ENCODE measurements at regions not wholly inside any gene's neighbourhood (a gene's known extent, or its start where the extent isn't known, plus 50 kb on each side); places are given as distances from the start of the nearest gene placed in this dataset.

GRCh38 chr10:36248304-36248981 is 606.3 kb upstream of the FZD8 start:
- H3K27me3 ChIP-seq = no peaks in the 10 kb centered on the region
- no peaks in the 10 kb centered on the region for H3K4me1 ChIP-seq
- no peaks in the 10 kb centered on the region for H3K36me3 ChIP-seq
- WGBS, 2 donors = 74 to 87% methylated on average over 5 of the region's 5 CpGs
- TF ChIP-seq CTCF (IDR thresholded peaks at IDR 0.05) = no peak
- TF ChIP-seq POLR2A (IDR thresholded peaks at IDR 0.05) = no peak
- intact Hi-C loops (cut with DNase I) = no loop called here
- H3K27ac ChIP-seq = no peak overlapping the region
- H3K4me3 ChIP-seq = no peak overlapping the region
- H3K9me3 ChIP-seq = no peaks in the 10 kb centered on the region
- DNase-seq = no peak

- Histone ChIP-seq H3K36me3 (no peaks in the 10 kb centered on the region), H3K4me3 (no peak overlapping the region), H3K27me3 (no peaks in the 10 kb centered on the region), H3K27ac (no peak overlapping the region), H3K9me3 (no peaks in the 10 kb centered on the region), H3K4me1 (no peaks in the 10 kb centered on the region)
- DNase-seq = no peak
- 63 to 67% methylated on average over 2 of the region's 2 CpGs for WGBS, 2 donors
- TF ChIP-seq CTCF (IDR thresholded peaks at IDR 0.05) = no peak
- TF ChIP-seq POLR2A (IDR thresholded peaks at IDR 0.05) = no peak
- intact Hi-C loops (cut with DNase I) = no loop called here
Observed at GRCh38 chr10:36247478-36247877, 605.4 kb upstream of the FZD8 start.

GRCh38 chr10:36236931-36237330 is 594.8 kb upstream of the FZD8 start:
- DNase-seq = no peak
- H3K9me3 ChIP-seq = peaks cover 0 to 7% (median 0%) of the 10 kb centered on the region in 3 donors
- no peak overlapping the region for H3K27ac ChIP-seq
- 27 to 43% methylated on average over 2 of the region's 2 CpGs for WGBS, 2 donors
- intact Hi-C loops (cut with DNase I) = no loop called here
- H3K4me1 ChIP-seq = no peaks in the 10 kb centered on the region
- TF ChIP-seq POLR2A (IDR thresholded peaks at IDR 0.05) = no peak
- no peak for TF ChIP-seq CTCF (IDR thresholded peaks at IDR 0.05)
- H3K4me3 ChIP-seq = no peak overlapping the region
- no peaks in the 10 kb centered on the region for H3K27me3 ChIP-seq
- no peaks in the 10 kb centered on the region for H3K36me3 ChIP-seq

GRCh38 chr10:36236341-36236740 is 594.2 kb upstream of the FZD8 start:
- H3K9me3 ChIP-seq = peaks cover 0 to 7% (median 0%) of the 10 kb centered on the region in 3 donors
- no peak overlapping the region for H3K4me3 ChIP-seq
- no peak for DNase-seq
- H3K27ac ChIP-seq = no peak overlapping the region
- H3K36me3 ChIP-seq = no peaks in the 10 kb centered on the region
- H3K27me3 ChIP-seq = no peaks in the 10 kb centered on the region
- 47 to 68% methylated on average over 1 of the region's 1 CpG for WGBS, 2 donors
- intact Hi-C loops (cut with DNase I) = no loop called here
- TF ChIP-seq CTCF (IDR thresholded peaks at IDR 0.05) (no peak), POLR2A (IDR thresholded peaks at IDR 0.05) (no peak)
- H3K4me1 ChIP-seq = no peaks in the 10 kb centered on the region

GRCh38 chr10:36232935-36233334 is 590.8 kb upstream of the FZD8 start:
- no peak for DNase-seq
- Histone ChIP-seq H3K4me3 (no peak overlapping the region), H3K36me3 (no peaks in the 10 kb centered on the region), H3K9me3 (no peaks in the 10 kb centered on the region), H3K27ac (no peak overlapping the region), H3K27me3 (no peaks in the 10 kb centered on the region), H3K4me1 (no peaks in the 10 kb centered on the region)
- WGBS, 2 donors = 71 to 72% methylated on average over 3 of the region's 3 CpGs
- intact Hi-C loops (cut with DNase I) = no loop called here
- TF ChIP-seq POLR2A (IDR thresholded peaks at IDR 0.05) (no peak), CTCF (IDR thresholded peaks at IDR 0.05) (no peak)
